IMR-90 (cell line): ENCODE measurements at regions not wholly inside any gene's neighbourhood (a gene's known extent, or its start where the extent isn't known, plus 50 kb on each side); places are given as distances from the start of the nearest gene placed in this dataset.

Experiments used
- ATAC-seq: fragments of 200-7000 bp; cut with Tn5 transposase; 2 replicates; pipeline ENCODE4 v1.9.1; 2020; ENCODE audit warnings: low read depth, mild to moderate bottlenecking, moderate library complexity
- BruUV-seq: library from RNA; stranded (reverse); fragments of 400-500 nt; replicated peaks from 2 replicates; lab custom pipeline; 2021; lab: Mats Ljungman, UMichigan
- CTCF ChIA-PET: fragments of 300-600 bp; formaldehyde crosslinking; extraction: SDS; loops from one replicate; lab custom pipeline; 2021; ENCODE audit warnings: antibody characterized with exemption; lab: Yijun Ruan, JAX
- POLR2A ChIA-PET: fragments of 300-600 bp; sonication (Branson Sonifier 250); formaldehyde crosslinking; loops from one replicate; lab custom pipeline; 2022; ENCODE audit warnings: antibody characterized with exemption; ENCODE audit not compliant: unreplicated experiment; lab: Charles Lee
- DNase-seq: peaks from one replicate; pipeline ENCODE4 v3.0.0; 2013
- H2AFZ ChIP-seq: replicated peaks from 2 replicates; pipeline ENCODE3; 2013; ENCODE audit warnings: low read length, mild to moderate bottlenecking; ENCODE audit not compliant: poor library complexity
- H2AK5ac ChIP-seq: 2 replicates; pipeline ENCODE4 v1.6.1; 2013; ENCODE audit warnings: low read depth, low read length, inconsistent platforms
- H2AK9ac ChIP-seq: replicated peaks from 2 replicates; pipeline ENCODE3; 2013; ENCODE audit warnings: mild to moderate bottlenecking, low read depth, low read length, moderate library complexity; ENCODE audit not compliant: poor library complexity
- H2BK120ac ChIP-seq: 2 replicates; pipeline ENCODE4 v1.6.1; 2013; ENCODE audit warnings: low read depth, low read length, inconsistent platforms
- H2BK15ac ChIP-seq: 3 replicates; pipeline ENCODE4 v1.6.1; 2013; ENCODE audit warnings: low read depth, low read length, inconsistent platforms
- H2BK20ac ChIP-seq: 2 replicates; pipeline ENCODE4 v1.6.1; 2013; ENCODE audit warnings: low read depth, mild to moderate bottlenecking, inconsistent platforms, low read length, moderate library complexity
- H2BK5ac ChIP-seq: 2 replicates; pipeline ENCODE4 v1.6.1; 2013; ENCODE audit warnings: mild to moderate bottlenecking, low read depth, low read length, inconsistent platforms; ENCODE audit not compliant: poor library complexity, severe bottlenecking
- H3K14ac ChIP-seq: replicated peaks from 2 replicates; pipeline ENCODE4 v1.6.1; 2013; ENCODE audit warnings: low read depth, low read length, inconsistent platforms
- H3K18ac ChIP-seq: 2 replicates; pipeline ENCODE4 v1.6.1; 2013; ENCODE audit warnings: low read depth, low read length, control low read depth
- H3K23ac ChIP-seq: 2 replicates; pipeline ENCODE4 v1.6.1; 2013; ENCODE audit warnings: low read depth, low read length, inconsistent platforms
- H3K27ac ChIP-seq: 2 replicates; pipeline ENCODE4 v1.5.1; 2013; ENCODE audit warnings: mild to moderate bottlenecking, control low read depth, low read length; ENCODE audit not compliant: insufficient read depth
- H3K27me3 ChIP-seq: 2 replicates; pipeline ENCODE4 v1.6.1; 2013; ENCODE audit warnings: low read length; ENCODE audit not compliant: control insufficient read depth, insufficient read depth
- H3K36me3 ChIP-seq: 2 replicates; pipeline ENCODE4 v1.6.1; 2013; ENCODE audit warnings: low read length, mixed read lengths; ENCODE audit not compliant: control insufficient read depth, insufficient read depth
- H3K4ac ChIP-seq: 2 replicates; pipeline ENCODE4 v1.6.1; 2013; ENCODE audit warnings: low read depth, low read length, inconsistent platforms
- H3K4me1 ChIP-seq: 2 replicates; pipeline ENCODE4 v1.6.1; 2013; ENCODE audit warnings: low read length, mixed read lengths; ENCODE audit not compliant: control insufficient read depth, insufficient read depth
- H3K4me2 ChIP-seq: 2 replicates; pipeline ENCODE4 v1.6.1; 2013; ENCODE audit warnings: low read depth, mild to moderate bottlenecking, control low read depth, low read length, moderate library complexity
- H3K4me3 ChIP-seq: 2 replicates; pipeline ENCODE4 v1.5.1; 2013; ENCODE audit warnings: low read depth, mild to moderate bottlenecking, control low read depth, low read length, moderate library complexity; ENCODE audit not compliant: insufficient read depth
- H3K56ac ChIP-seq: 2 replicates; pipeline ENCODE4 v1.6.1; 2013; ENCODE audit warnings: low read length, inconsistent platforms; ENCODE audit not compliant: insufficient read depth; ENCODE audit errors: extremely low read depth
- H3K79me1 ChIP-seq, 2 experiments: 2 replicates each; pipeline ENCODE4 v1.6.1; 2013; ENCODE audit warnings: low read length in 2 of 2, inconsistent platforms in 1 of 2, low read depth in 1 of 2
- H3K9ac ChIP-seq: 2 replicates; pipeline ENCODE4 v1.6.1; 2013; ENCODE audit warnings: low read depth, low read length, control low read depth
- H3K9me1 ChIP-seq: 2 replicates; pipeline ENCODE4 v1.6.1; 2013; ENCODE audit warnings: low read length, inconsistent platforms; ENCODE audit not compliant: insufficient read depth
- H3K9me3 ChIP-seq: 2 replicates; pipeline ENCODE4 v1.6.1; 2013; ENCODE audit warnings: low read length; ENCODE audit not compliant: control insufficient read depth, insufficient read depth
- H4K20me1 ChIP-seq: 2 replicates; pipeline ENCODE4 v1.6.1; 2013; ENCODE audit warnings: low read length, inconsistent platforms; ENCODE audit not compliant: insufficient read depth
- H4K5ac ChIP-seq: 2 replicates; pipeline ENCODE4 v1.6.1; 2013; ENCODE audit warnings: mild to moderate bottlenecking, low read depth, low read length, control low read depth
- H4K8ac ChIP-seq, 2 experiments: 2 replicates each; pipeline ENCODE4 v1.6.1; 2013; ENCODE audit warnings: low read depth in 2 of 2, low read length in 2 of 2, control low read depth in 1 of 2, inconsistent platforms in 1 of 2
- H4K91ac ChIP-seq: 2 replicates; pipeline ENCODE4 v1.6.1; 2013; ENCODE audit warnings: low read depth, low read length, inconsistent platforms; ENCODE audit not compliant: insufficient read depth
- BHLHE40 ChIP-seq: fragments of 150-350 bp; IDR thresholded peaks from 2 replicates; pipeline ENCODE4 v1.6.1; 2016; ENCODE audit warnings: mild to moderate bottlenecking, low read depth, low read length
- CEBPB ChIP-seq: IDR thresholded peaks from 2 replicates; pipeline ENCODE4 v1.6.1; 2012; ENCODE audit warnings: low read depth, low read length, improper control_type of control experiment
- FOS ChIP-seq: fragments of 150-350 bp; IDR thresholded peaks from 2 replicates; pipeline ENCODE4 v1.6.1; 2016; ENCODE audit warnings: low read depth, low read length
- MAZ ChIP-seq: IDR thresholded peaks from 2 replicates; pipeline ENCODE4 v1.6.1; 2012; ENCODE audit warnings: low read depth, mild to moderate bottlenecking, low read length, improper control_type of control experiment, moderate library complexity, borderline replicate concordance
- MXI1 ChIP-seq: IDR thresholded peaks from 2 replicates; pipeline ENCODE4 v1.6.1; 2012; ENCODE audit warnings: low read depth, mild to moderate bottlenecking, low read length, moderate library complexity, borderline replicate concordance
- NFE2L2 ChIP-seq: fragments of 150-350 bp; IDR thresholded peaks from 2 replicates; pipeline ENCODE4 v1.6.1; 2016; ENCODE audit warnings: low read depth, mild to moderate bottlenecking, low read length
- POLR2A ChIP-seq: IDR thresholded peaks from 2 replicates; pipeline ENCODE4 v1.6.1; 2012; ENCODE audit warnings: mild to moderate bottlenecking, low read depth, low read length
- RAD21 ChIP-seq: IDR thresholded peaks from 2 replicates; pipeline ENCODE4 v1.6.1; 2012; ENCODE audit warnings: low read length, improper control_type of control experiment
- RCOR1 ChIP-seq: IDR thresholded peaks from 2 replicates; pipeline ENCODE4 v1.6.1; 2012; ENCODE audit warnings: mild to moderate bottlenecking, low read length, improper control_type of control experiment; ENCODE audit not compliant: insufficient replicate concordance
- RFX5 ChIP-seq: IDR thresholded peaks from 2 replicates; pipeline ENCODE4 v1.8.0; 2012; ENCODE audit warnings: low read depth, mild to moderate bottlenecking, low read length, moderate library complexity
- SMC3 ChIP-seq: fragments of 150-350 bp; IDR thresholded peaks from 2 replicates; pipeline ENCODE4 v1.6.1; 2016; ENCODE audit warnings: low read depth, mild to moderate bottlenecking, antibody characterized with exemption, low read length, moderate library complexity
- WGBS, 2 experiments: methylation state at CpG; one replicate each; pipeline versions ENCODE4 v1.1.5 to v1.1.7; 2013; ENCODE audit warnings: missing lambda C conversion rate in 2 of 2; ENCODE audit not compliant: insufficient read length in 1 of 2; ENCODE audit errors: extremely low coverage in 2 of 2; 5-methylcytosine and 5-hydroxymethylcytosine counted together
- dilution Hi-C: fragments of 300-500 bp; cut with HindIII; formaldehyde crosslinking; loops from one replicate; pipeline ENCODE4 v1.14.3; 2018; ENCODE audit warnings: low sequenced_read_pairs; ENCODE audit not compliant: unreplicated experiment
- in situ Hi-C: fragments of 300-500 bp; cut with MboI; formaldehyde crosslinking; loops from 3 replicates; pipeline ENCODE4 v1.14.3; 2019; ENCODE audit warnings: low sequenced_read_pairs, inconsistent platforms, mixed read lengths
- intact Hi-C: fragments of 100-400 bp; cut with micrococcal nuclease; formaldehyde crosslinking; loops from 2 replicates; pipeline ENCODE4 v1.10.0; 2022
- TF ChIP-seq, protein P1 (sequence below): conservative IDR thresholded peaks from 2 replicates; pipeline ENCODE4 v1.5.1; 2012; ENCODE audit warnings: mild to moderate bottlenecking, low read depth, low read length, improper control_type of control experiment
- TF ChIP-seq, protein P2 (sequence below): fragments of 150-350 bp; IDR thresholded peaks from 2 replicates; pipeline ENCODE4 v1.6.1; 2017; ENCODE audit warnings: mild to moderate bottlenecking, antibody characterized with exemption, low read length, low read depth
- TF ChIP-seq, protein P3 (sequence below): fragments of 150-350 bp; IDR thresholded peaks from 2 replicates; pipeline ENCODE4 v1.6.1; 2016; ENCODE audit warnings: low read depth, mild to moderate bottlenecking, low read length, moderate library complexity, borderline replicate concordance

DNA sequence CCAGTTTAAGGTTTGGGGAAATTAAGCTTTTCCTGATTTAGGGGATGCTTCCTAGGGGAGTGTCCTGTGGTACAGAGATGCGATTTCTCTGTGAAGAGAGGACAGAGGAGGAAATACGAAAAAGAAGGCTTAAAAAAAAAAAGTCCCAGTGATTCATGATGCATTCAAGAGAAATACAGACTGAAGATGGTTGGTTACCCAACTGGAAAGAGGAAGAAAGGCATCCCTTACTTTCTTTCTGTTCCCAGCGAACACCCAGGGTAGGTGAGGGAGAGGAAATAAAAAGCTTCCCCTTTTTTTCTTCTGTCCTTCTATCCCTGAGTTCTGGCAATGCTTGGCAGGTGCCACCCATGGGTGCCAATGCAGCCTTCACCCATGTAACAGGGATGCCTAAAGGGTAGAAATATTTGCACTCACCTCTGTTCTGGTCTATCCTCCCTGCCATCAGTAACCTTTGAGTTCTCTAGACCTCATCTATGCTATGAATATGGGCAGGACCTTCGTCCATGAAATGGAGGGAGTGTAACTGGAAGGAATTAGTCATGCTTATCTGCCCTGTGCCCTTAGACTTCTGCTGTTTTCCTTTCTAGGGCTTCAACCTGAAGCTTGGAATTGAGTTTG lies 230.1 kb upstream of the GALNTL6 start:
- CTCF ChIA-PET: no interaction called here
- no peaks in the 10 kb centered on the region for H3K27me3 ChIP-seq
- TF ChIP-seq RAD21 (no peak), SMC3 (no peak), RFX5 (no peak), CEBPB (no peak), MAZ (no peak), POLR2A (no peak), RCOR1 (no peak), MXI1 (no peak), FOS (no peak), NFE2L2 (no peak), BHLHE40 (no peak)
- TF ChIP-seq, protein P1, sequence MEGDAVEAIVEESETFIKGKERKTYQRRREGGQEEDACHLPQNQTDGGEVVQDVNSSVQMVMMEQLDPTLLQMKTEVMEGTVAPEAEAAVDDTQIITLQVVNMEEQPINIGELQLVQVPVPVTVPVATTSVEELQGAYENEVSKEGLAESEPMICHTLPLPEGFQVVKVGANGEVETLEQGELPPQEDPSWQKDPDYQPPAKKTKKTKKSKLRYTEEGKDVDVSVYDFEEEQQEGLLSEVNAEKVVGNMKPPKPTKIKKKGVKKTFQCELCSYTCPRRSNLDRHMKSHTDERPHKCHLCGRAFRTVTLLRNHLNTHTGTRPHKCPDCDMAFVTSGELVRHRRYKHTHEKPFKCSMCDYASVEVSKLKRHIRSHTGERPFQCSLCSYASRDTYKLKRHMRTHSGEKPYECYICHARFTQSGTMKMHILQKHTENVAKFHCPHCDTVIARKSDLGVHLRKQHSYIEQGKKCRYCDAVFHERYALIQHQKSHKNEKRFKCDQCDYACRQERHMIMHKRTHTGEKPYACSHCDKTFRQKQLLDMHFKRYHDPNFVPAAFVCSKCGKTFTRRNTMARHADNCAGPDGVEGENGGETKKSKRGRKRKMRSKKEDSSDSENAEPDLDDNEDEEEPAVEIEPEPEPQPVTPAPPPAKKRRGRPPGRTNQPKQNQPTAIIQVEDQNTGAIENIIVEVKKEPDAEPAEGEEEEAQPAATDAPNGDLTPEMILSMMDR: no peak
- TF ChIP-seq, protein P2, sequence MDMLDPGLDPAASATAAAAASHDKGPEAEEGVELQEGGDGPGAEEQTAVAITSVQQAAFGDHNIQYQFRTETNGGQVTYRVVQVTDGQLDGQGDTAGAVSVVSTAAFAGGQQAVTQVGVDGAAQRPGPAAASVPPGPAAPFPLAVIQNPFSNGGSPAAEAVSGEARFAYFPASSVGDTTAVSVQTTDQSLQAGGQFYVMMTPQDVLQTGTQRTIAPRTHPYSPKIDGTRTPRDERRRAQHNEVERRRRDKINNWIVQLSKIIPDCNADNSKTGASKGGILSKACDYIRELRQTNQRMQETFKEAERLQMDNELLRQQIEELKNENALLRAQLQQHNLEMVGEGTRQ: no peak
- TF ChIP-seq, protein P3, sequence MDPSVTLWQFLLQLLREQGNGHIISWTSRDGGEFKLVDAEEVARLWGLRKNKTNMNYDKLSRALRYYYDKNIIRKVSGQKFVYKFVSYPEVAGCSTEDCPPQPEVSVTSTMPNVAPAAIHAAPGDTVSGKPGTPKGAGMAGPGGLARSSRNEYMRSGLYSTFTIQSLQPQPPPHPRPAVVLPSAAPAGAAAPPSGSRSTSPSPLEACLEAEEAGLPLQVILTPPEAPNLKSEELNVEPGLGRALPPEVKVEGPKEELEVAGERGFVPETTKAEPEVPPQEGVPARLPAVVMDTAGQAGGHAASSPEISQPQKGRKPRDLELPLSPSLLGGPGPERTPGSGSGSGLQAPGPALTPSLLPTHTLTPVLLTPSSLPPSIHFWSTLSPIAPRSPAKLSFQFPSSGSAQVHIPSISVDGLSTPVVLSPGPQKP: no peak
- intact Hi-C loops (no loop called here), dilution Hi-C loops (no loop called here), in situ Hi-C loops (no loop called here)
- H4K8ac ChIP-seq: no peak overlapping the region
- H2AFZ ChIP-seq: no peak overlapping the region
- no peak overlapping the region for H4K5ac ChIP-seq
- H2BK15ac ChIP-seq: no peak overlapping the region
- peaks cover 7% of the 10 kb centered on the region; the same call in 1 of the 2 replicates for H3K9me3 ChIP-seq
- H3K23ac ChIP-seq: no peak overlapping the region
- no peak for ATAC-seq
- no peak overlapping the region for H2AK5ac ChIP-seq
- POLR2A ChIA-PET: no interaction called here
- no peak overlapping the region for H3K56ac ChIP-seq
- no peak overlapping the region for H3K9ac ChIP-seq
- no peak overlapping the region for H3K4me3 ChIP-seq
- no peaks in the 10 kb centered on the region for H3K4me1 ChIP-seq
- BruUV-seq: no TSS peak
- no peak overlapping the region for H3K4me2 ChIP-seq
- H4K20me1 ChIP-seq: no peaks in the 10 kb centered on the region
- no peak overlapping the region for H2BK5ac ChIP-seq
- H2BK120ac ChIP-seq: no peak overlapping the region
- no peak overlapping the region for H2BK20ac ChIP-seq
- no peaks in the 10 kb centered on the region for H3K79me1 ChIP-seq
- no peak overlapping the region for H3K4ac ChIP-seq
- no peak overlapping the region for H3K14ac ChIP-seq
- no peak overlapping the region for H4K91ac ChIP-seq
- no peaks in the 10 kb centered on the region for H3K36me3 ChIP-seq
- H2AK9ac ChIP-seq: no peak overlapping the region
- DNase-seq: no peak
- no peak overlapping the region for H3K18ac ChIP-seq
- H3K9me1 ChIP-seq: no peaks in the 10 kb centered on the region
- no CpG with 5 or more reads among the region's 4 CpGs for WGBS, 2 experiments
- H3K27ac ChIP-seq: no peak overlapping the region
